ENCODE measurements at regions not wholly inside any gene's neighbourhood (a gene's known extent, or its start where the extent isn't known, plus 50 kb on each side); places are given as distances from the start of the nearest gene placed in this dataset.

- TF ChIP-seq POLR2AphosphoS5 (IDR thresholded peaks at IDR 0.05) (no peak), CTCF (IDR thresholded peaks at IDR 0.05) (no peak)
Observed at GRCh38 chr17:12568358-12569251, 97.1 kb upstream of the MYOCD start.

Data from suprapubic skin (tissue), 3 donors.